VCaP (cell line): ENCODE measurements at regions not wholly inside any gene's neighbourhood (a gene's known extent, or its start where the extent isn't known, plus 50 kb on each side); places are given as distances from the start of the nearest gene placed in this dataset.
"Not testable (repeated sequence)": the region's sequence is repeated elsewhere in the genome, so short reads cannot be mapped to it uniquely, and the experiment has no call there.

Source experiments
- H3K27ac ChIP-seq: fragments of 450-650 bp; 2 replicates; pipeline ENCODE4 v1.5.1; 2017
- TF ChIP-seq, protein P1 (sequence below): fragments of 450-650 bp; conservative IDR thresholded peaks from 2 replicates; pipeline ENCODE4 v1.5.1; 2017; ENCODE audit warnings: mild to moderate bottlenecking, moderate library complexity

DNA sequence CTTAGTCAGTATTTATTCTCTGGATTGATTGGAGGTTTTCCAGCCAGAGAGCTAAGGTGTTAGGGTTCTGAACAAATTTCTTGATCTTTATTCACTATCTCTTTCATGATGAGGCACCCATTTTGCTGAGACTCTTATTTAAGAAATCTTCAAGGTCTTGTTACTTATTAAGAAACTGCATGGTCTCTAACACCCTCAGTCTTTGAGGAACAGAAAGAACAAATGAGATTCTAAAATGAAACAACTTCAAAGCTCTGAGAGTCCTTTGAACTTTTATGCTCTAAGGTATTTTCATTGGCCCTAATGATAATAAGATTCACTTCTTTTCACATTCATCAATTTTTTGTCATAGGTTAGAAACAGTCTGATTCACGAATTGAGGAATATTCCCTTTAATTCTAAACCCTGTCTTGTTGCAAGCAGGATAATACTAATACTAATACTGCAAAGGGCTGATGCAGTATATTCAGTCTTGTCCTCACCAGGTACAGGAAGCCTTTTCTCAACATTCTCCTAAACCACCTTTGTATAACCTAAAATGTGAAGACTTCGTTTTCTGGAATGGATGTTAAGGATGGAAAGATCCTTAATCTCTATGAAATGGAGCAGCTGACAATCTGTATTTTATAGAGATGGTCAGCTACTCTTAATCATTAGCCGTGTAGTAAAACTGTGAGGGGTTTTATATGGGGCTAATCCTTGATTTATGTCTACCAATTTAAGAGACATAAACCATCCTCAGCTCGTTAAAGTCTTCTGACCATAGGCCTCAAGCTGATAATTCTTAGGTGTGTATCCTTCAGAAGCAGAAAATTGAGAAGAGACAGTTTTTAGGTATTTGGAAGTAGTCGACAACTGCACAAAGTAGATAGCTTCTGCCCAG, 198.3 kb downstream of the OTOL1 start:
- no peak overlapping the region for H3K27ac ChIP-seq
- TF ChIP-seq, protein P1, sequence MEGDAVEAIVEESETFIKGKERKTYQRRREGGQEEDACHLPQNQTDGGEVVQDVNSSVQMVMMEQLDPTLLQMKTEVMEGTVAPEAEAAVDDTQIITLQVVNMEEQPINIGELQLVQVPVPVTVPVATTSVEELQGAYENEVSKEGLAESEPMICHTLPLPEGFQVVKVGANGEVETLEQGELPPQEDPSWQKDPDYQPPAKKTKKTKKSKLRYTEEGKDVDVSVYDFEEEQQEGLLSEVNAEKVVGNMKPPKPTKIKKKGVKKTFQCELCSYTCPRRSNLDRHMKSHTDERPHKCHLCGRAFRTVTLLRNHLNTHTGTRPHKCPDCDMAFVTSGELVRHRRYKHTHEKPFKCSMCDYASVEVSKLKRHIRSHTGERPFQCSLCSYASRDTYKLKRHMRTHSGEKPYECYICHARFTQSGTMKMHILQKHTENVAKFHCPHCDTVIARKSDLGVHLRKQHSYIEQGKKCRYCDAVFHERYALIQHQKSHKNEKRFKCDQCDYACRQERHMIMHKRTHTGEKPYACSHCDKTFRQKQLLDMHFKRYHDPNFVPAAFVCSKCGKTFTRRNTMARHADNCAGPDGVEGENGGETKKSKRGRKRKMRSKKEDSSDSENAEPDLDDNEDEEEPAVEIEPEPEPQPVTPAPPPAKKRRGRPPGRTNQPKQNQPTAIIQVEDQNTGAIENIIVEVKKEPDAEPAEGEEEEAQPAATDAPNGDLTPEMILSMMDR, result no peak

DNA sequence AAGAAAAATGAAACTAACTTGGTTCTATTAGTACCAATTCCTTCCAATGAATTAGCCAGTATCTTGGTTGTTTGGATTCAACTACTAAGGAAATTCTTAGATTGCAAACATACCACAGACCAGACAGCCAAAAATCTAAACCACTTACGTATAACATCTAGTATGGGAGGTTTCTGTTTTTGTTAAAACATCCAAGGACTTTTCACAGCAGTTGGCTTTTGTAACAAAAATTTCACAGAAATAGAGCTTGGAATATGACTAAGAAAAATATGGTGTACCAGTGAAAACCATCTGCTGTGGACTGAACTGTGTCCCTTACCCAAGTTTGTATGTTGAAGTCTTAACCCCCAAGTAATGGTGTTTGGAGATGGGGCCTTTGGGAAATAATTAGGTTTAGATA, 199.2 kb downstream of the OTOL1 start:
- TF ChIP-seq, protein P1, result no peak

GRCh38 chr3:161700998-161701397, 204.4 kb downstream of the OTOL1 start:
- TF ChIP-seq, protein P1, result no peak
- no peak overlapping the region for H3K27ac ChIP-seq

More for the DNA sequence above, 199.2 kb downstream of the OTOL1 start:
- H3K27ac ChIP-seq, result no peak overlapping the region

DNA sequence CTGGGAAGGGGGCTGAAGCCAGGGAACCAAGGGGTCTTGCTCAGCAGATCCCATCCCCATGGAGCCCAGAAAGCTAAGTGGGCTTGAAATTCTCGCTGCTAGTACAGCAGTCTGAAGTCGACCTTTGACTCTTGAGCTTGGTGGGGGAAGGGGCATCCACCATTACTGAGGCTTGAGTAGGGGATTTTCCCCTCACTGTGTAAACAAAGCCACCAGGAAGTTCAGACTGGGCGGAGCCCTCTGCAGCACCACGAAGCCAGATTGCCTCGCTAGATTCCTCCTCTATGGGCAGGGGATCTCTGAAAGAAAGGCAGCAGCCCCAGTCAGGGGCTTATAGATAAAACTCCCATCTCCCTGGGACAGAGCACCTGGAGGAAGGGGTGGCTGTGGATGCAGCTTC, 210.6 kb downstream of the OTOL1 start:
- H3K27ac ChIP-seq, result not testable (repeated sequence)

DNA sequence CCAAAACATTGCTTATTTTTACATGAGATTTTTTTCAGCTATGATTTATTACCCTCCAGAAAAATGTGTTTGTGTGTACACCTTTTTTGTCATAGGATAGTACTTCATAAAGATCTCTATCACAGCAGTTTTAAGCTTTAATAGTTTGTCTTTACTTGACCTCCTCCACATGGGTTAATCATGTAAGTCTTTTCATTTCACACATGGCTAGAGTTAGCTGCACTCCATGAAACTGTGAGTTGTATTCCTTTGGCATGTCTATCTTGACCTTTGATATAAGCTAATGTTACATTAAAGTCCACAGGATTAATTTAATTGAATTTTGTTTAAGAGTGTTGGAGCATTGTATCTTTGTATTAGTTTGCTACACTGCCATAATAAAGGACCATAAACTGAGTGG, 217.1 kb downstream of the OTOL1 start:
- TF ChIP-seq, protein P1, result no peak
- H3K27ac ChIP-seq, result no peak overlapping the region

DNA sequence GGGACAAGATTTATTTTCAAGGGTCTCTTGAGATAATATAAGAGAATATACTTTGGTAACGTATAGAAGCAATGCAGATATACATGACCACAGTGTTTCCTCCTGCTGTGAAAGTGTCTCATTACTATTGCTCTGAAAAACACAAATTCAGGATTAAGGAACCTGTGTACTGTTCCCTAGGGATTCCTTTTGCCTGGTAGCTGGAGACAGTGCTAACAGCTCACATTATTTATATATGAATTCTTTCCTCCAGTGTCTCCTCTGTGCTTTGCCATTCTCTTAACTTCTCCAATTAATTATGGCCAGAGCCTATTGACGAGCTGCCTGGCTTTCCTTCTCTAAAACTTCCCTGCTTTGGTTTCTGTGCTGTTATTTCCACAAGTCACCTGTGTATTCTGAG, 235.4 kb downstream of the OTOL1 start:
- TF ChIP-seq, protein P1, result no peak
- H3K27ac ChIP-seq, result no peak overlapping the region

- TF ChIP-seq, protein P1, result no peak
- H3K27ac ChIP-seq, result no peak overlapping the region
Measured at GRCh38 chr3:161737171-161737570, 240.6 kb downstream of the OTOL1 start.

- H3K27ac ChIP-seq, result no peak overlapping the region
- TF ChIP-seq, protein P1, result no peak
Measured at GRCh38 chr3:161740421-161740820, 243.8 kb downstream of the OTOL1 start.
